Uterus (tissue), 3 donors: ENCODE measurements at regions not wholly inside any gene's neighbourhood (a gene's known extent, or its start where the extent isn't known, plus 50 kb on each side); places are given as distances from the start of the nearest gene placed in this dataset.

Experiments
- DNase-seq, 2 donors: peaks; one replicate each; pipeline ENCODE4 v3.0.0-alpha.2; 2019 to 2020
- H3K27ac ChIP-seq, 2 donors: fragments of 200-600 bp; sonication (generic); 1 replicate in 1 of 2; 2 replicates in 1 of 2; pipeline ENCODE4 v1.5.1; 2016 to 2018
- H3K27me3 ChIP-seq, 2 donors: fragments of 200-600 bp; sonication (generic); one replicate each; pipeline ENCODE4 v1.5.1; 2018 to 2019; ENCODE audit warnings: control low read depth in 1 of 2
- H3K36me3 ChIP-seq, 2 donors: fragments of 200-600 bp; sonication (generic); one replicate each; pipeline ENCODE4 v1.5.1; 2019; ENCODE audit warnings: control low read depth in 1 of 2
- H3K4me1 ChIP-seq, 2 donors: fragments of 200-600 bp; sonication (generic); one replicate each; pipeline ENCODE4 v1.5.1; 2018 to 2019; ENCODE audit warnings: control low read depth in 1 of 2
- H3K4me3 ChIP-seq, 2 donors: fragments of 200-600 bp; sonication (generic); 1 replicate in 1 of 2; 2 replicates in 1 of 2; pipeline ENCODE4 v1.5.1; 2018 to 2019; ENCODE audit warnings: mild to moderate bottlenecking in 1 of 2
- H3K9me3 ChIP-seq, 2 donors: fragments of 200-600 bp; sonication (generic); one replicate each; pipeline ENCODE4 v1.5.1; 2019; ENCODE audit warnings: control low read depth in 1 of 2
- POLR2A ChIP-seq, 2 donors: fragments of 450-650 bp; IDR thresholded peaks; one replicate each; pipeline ENCODE4 v1.6.1; 2016; ENCODE audit warnings: antibody characterized with exemption in 2 of 2, mild to moderate bottlenecking in 1 of 2, moderate library complexity in 1 of 2
- intact Hi-C: fragments of 100-400 bp; cut with DNase I; formaldehyde crosslinking; loops from one replicate; pipeline ENCODE4 v1.15.1; 2023; ENCODE audit warnings: low total_unique reads
- TF ChIP-seq, protein P1 (sequence below), 4 experiments: fragments of 200-600 bp in 2 of 4; fragments of 450-650 bp in 2 of 4; sonication (generic) in 2 of 4; IDR thresholded peaks; one replicate each; pipeline ENCODE4 v1.5.1; 2016 to 2019; ENCODE audit warnings: antibody characterized with exemption in 4 of 4, mild to moderate bottlenecking in 2 of 4, moderate library complexity in 1 of 4
- donor health status: DM: yes; HTN: yes; CAD: no.

DNA sequence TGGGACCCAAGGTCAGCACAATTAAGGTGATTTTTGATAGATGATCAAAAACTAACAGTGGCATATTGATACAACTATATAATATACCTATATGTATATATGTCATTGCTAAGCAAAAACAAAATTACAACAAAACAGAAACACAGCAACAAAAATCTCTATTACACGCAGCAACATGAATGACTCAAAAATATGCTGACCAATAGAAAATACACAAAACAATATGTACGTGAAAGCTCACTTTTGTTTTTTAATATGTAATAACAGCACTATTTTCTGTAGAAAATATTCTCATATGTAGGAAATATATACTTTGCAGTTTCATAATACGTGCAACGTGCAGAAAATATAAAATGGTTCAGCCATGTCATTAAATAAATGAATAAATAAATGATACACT is 1985.7 kb upstream of the CDH9 start:
- Histone ChIP-seq H3K27ac (no peak overlapping the region), H3K4me3 (no peak overlapping the region), H3K9me3 (no peaks in the 10 kb centered on the region), H3K4me1 (no peaks in the 10 kb centered on the region), H3K36me3 (no peaks in the 10 kb centered on the region), H3K27me3 (no peaks in the 10 kb centered on the region)
- no peak for TF ChIP-seq POLR2A (IDR thresholded peaks at IDR 0.05)
- TF ChIP-seq, protein P1, sequence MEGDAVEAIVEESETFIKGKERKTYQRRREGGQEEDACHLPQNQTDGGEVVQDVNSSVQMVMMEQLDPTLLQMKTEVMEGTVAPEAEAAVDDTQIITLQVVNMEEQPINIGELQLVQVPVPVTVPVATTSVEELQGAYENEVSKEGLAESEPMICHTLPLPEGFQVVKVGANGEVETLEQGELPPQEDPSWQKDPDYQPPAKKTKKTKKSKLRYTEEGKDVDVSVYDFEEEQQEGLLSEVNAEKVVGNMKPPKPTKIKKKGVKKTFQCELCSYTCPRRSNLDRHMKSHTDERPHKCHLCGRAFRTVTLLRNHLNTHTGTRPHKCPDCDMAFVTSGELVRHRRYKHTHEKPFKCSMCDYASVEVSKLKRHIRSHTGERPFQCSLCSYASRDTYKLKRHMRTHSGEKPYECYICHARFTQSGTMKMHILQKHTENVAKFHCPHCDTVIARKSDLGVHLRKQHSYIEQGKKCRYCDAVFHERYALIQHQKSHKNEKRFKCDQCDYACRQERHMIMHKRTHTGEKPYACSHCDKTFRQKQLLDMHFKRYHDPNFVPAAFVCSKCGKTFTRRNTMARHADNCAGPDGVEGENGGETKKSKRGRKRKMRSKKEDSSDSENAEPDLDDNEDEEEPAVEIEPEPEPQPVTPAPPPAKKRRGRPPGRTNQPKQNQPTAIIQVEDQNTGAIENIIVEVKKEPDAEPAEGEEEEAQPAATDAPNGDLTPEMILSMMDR (IDR thresholded peaks at IDR 0.05) = no peak
- intact Hi-C loops = no loop called here
- DNase-seq = no peak

DNA sequence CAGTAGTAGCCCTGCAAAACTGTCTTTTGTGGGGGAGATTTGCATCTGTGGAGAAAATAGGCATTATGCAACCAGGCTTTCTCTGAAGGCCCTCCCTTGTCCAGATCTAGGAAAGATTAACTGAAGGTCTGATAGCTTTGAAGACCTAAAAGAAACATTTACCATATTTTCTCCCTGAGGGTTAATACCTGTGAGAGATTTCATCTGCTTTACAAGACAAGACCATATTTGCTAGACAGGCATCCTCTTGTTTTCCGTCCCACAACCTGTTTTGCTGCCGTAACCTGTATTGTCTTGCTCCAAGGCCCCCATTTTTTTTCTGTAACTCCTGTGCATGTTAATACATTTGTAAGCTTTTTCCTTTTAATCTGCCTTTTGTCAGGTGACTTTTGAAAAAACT is 1985.2 kb upstream of the CDH9 start:
- no peak for DNase-seq
- TF ChIP-seq, protein P1 (IDR thresholded peaks at IDR 0.05) = no peak
- TF ChIP-seq POLR2A (IDR thresholded peaks at IDR 0.05) = no peak
- H3K27me3 ChIP-seq = no peaks in the 10 kb centered on the region
- no peak overlapping the region for H3K27ac ChIP-seq
- no peaks in the 10 kb centered on the region for H3K9me3 ChIP-seq
- no peaks in the 10 kb centered on the region for H3K4me1 ChIP-seq
- H3K36me3 ChIP-seq = no peaks in the 10 kb centered on the region
- intact Hi-C loops = no loop called here
- H3K4me3 ChIP-seq = no peak overlapping the region

DNA sequence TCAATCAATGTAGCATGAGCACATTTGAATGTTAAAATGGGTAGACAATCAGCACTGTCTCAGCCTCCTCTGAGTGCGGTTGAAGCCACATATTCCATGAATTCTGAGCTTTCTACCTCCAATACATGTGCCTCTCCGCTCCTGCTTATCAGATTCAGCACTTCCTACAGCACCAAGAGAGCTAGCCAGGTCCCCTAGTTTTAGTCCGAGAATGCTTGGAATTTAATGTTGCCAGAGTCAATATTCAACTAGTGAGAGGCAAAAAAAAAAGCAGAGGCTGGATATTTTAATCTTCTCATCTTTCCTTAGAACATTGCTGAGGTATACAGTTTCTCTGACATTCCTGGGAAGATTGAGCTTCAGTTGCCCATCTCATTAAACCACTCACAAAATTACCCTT is 1979.1 kb upstream of the CDH9 start:
- no peak overlapping the region for H3K27ac ChIP-seq
- no peaks in the 10 kb centered on the region for H3K27me3 ChIP-seq
- no peaks in the 10 kb centered on the region for H3K9me3 ChIP-seq
- H3K36me3 ChIP-seq = no peaks in the 10 kb centered on the region
- TF ChIP-seq, protein P1 (IDR thresholded peaks at IDR 0.05) = no peak
- no peak for TF ChIP-seq POLR2A (IDR thresholded peaks at IDR 0.05)
- intact Hi-C loops = no loop called here
- no peaks in the 10 kb centered on the region for H3K4me1 ChIP-seq
- no peak overlapping the region for H3K4me3 ChIP-seq
- no peak for DNase-seq

DNA sequence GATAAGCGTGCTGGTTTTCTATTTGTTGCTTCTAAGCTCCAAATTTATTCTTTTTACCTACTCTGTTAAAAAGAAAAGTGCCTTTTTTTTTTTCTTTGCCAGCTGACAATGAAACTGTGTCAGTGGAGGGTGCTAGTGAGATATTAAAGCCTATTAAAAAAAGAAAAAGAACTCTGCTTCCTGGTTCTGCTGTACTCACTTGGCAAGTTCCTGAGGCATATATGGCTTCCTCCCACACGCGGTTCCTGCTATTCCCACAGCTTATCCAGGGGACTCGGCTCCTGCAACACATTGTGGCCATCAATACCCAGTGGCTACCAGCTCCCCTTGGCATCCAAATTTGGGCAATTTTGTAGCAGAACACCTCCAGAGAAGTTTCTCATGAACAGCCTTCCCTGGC is 1977.7 kb upstream of the CDH9 start:
- Histone ChIP-seq H3K4me1 (no peaks in the 10 kb centered on the region), H3K27ac (no peak overlapping the region), H3K9me3 (no peaks in the 10 kb centered on the region), H3K27me3 (no peaks in the 10 kb centered on the region), H3K4me3 (no peak overlapping the region), H3K36me3 (no peaks in the 10 kb centered on the region)
- TF ChIP-seq POLR2A (IDR thresholded peaks at IDR 0.05) = no peak
- TF ChIP-seq, protein P1 (IDR thresholded peaks at IDR 0.05) = no peak
- intact Hi-C loops = no loop called here
- no peak for DNase-seq

DNA sequence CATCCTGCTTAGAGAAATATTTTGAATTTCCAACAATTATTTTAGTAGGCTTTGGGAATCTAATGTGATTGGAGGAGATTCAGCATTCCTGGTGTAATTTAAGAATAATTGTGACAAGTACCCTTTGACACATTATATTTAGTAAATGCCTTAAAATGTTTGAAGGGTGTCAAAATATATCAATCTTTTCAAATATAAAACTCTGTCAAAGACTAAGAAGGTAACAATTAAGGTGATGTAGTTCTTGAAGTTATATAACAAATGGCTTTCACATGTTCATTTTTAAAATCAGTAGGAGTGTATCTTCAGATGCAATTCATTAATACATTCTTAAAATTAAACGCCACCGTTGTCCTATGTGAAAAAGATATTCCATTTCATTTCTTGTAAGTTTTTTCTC is 1977.1 kb upstream of the CDH9 start:
- Histone ChIP-seq H3K4me1 (no peaks in the 10 kb centered on the region), H3K36me3 (no peaks in the 10 kb centered on the region), H3K27me3 (no peaks in the 10 kb centered on the region), H3K4me3 (no peak overlapping the region), H3K27ac (no peak overlapping the region), H3K9me3 (no peaks in the 10 kb centered on the region)
- intact Hi-C loops = no loop called here
- TF ChIP-seq POLR2A (IDR thresholded peaks at IDR 0.05) = no peak
- DNase-seq = no peak

DNA sequence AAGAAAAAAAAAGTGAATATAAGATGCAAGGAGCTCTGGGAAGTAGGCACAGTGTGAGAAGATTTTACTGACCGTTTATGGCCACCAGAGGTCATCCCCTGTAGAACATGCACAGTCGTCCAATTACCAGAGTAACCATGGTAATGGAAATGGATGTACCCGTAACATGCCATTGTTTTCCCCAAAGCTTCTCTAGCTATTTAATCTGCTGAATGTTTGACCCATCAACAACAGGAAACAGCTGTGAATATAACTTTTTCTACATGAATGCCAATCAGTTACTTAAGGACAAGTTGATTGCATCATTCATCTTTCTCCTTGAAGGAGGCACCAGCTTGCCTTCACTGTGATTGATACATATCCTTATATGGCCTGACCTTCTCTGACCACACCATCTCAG is 1967.0 kb upstream of the CDH9 start:
- Histone ChIP-seq H3K36me3 (no peaks in the 10 kb centered on the region), H3K4me1 (no peaks in the 10 kb centered on the region), H3K9me3 (no peaks in the 10 kb centered on the region), H3K27ac (no peak overlapping the region), H3K27me3 (no peaks in the 10 kb centered on the region), H3K4me3 (no peak overlapping the region)
- no peak for DNase-seq
- TF ChIP-seq POLR2A (IDR thresholded peaks at IDR 0.05) = no peak
- TF ChIP-seq, protein P1 (IDR thresholded peaks at IDR 0.05) = no peak
- intact Hi-C loops = no loop called here
